GM19240 (cell line): ENCODE measurements at regions not wholly inside any gene's neighbourhood (a gene's known extent, or its start where the extent isn't known, plus 50 kb on each side); places are given as distances from the start of the nearest gene placed in this dataset.
"Not testable (repeated sequence)": the region's sequence is repeated elsewhere in the genome, so short reads cannot be mapped to it uniquely, and the experiment has no call there.

ENCODE experiments used
- DNase-seq: peaks from one replicate; pipeline ENCODE4 v3.0.0; 2011; ENCODE audit warnings: low spot score; ENCODE audit not compliant: insufficient read length

GRCh38 chr12:42923583-42923982, 334.0 kb upstream of the PRICKLE1 start:
- DNase-seq: no peak

GRCh38 chr12:42923156-42923555, 333.6 kb upstream of the PRICKLE1 start:
- DNase-seq: no peak

GRCh38 chr12:42922505-42922850, 332.9 kb upstream of the PRICKLE1 start:
- DNase-seq: no peak

- DNase-seq: no peak
Measured at GRCh38 chr12:42921741-42922504, 332.4 kb upstream of the PRICKLE1 start.

GRCh38 chr12:42919691-42920090, 330.1 kb upstream of the PRICKLE1 start:
- no peak for DNase-seq

GRCh38 chr12:42918443-42918842, 328.9 kb upstream of the PRICKLE1 start:
- no peak for DNase-seq

GRCh38 chr12:42916143-42916542, 326.6 kb upstream of the PRICKLE1 start:
- DNase-seq: no peak

- no peak for DNase-seq
Measured at GRCh38 chr12:42915426-42915825, 325.9 kb upstream of the PRICKLE1 start.

GRCh38 chr12:42912367-42912766, 322.8 kb upstream of the PRICKLE1 start:
- DNase-seq: no peak

GRCh38 chr12:42910656-42911055, 321.1 kb upstream of the PRICKLE1 start:
- no peak for DNase-seq

GRCh38 chr12:42908712-42909111, 319.2 kb upstream of the PRICKLE1 start:
- DNase-seq: no peak

GRCh38 chr12:42906801-42907200, 317.3 kb upstream of the PRICKLE1 start:
- DNase-seq: not testable (repeated sequence)

GRCh38 chr12:42905419-42905705, 315.8 kb upstream of the PRICKLE1 start:
- DNase-seq: no peak

- no peak for DNase-seq
Measured at GRCh38 chr12:42904683-42905418, 315.3 kb upstream of the PRICKLE1 start.

- DNase-seq: no peak
Measured at GRCh38 chr12:42903736-42904135, 314.2 kb upstream of the PRICKLE1 start.

GRCh38 chr12:42902001-42902400, 312.5 kb upstream of the PRICKLE1 start:
- DNase-seq: no peak

- DNase-seq: no peak
Measured at GRCh38 chr12:42893803-42894202, 304.3 kb upstream of the PRICKLE1 start.

GRCh38 chr12:42892702-42893551, 303.4 kb upstream of the PRICKLE1 start:
- DNase-seq: no peak

GRCh38 chr12:42887657-42888056, 298.1 kb upstream of the PRICKLE1 start:
- DNase-seq: no peak

GRCh38 chr12:42886160-42886559, 296.6 kb upstream of the PRICKLE1 start:
- DNase-seq: no peak

- DNase-seq: no peak
Measured at GRCh38 chr12:42885677-42886076, 296.1 kb upstream of the PRICKLE1 start.

GRCh38 chr12:42884116-42884515, 294.6 kb upstream of the PRICKLE1 start:
- no peak for DNase-seq
